ENCODE measurements at regions not wholly inside any gene's neighbourhood (a gene's known extent, or its start where the extent isn't known, plus 50 kb on each side); places are given as distances from the start of the nearest gene placed in this dataset.

- CTCF ChIA-PET = no interaction called here
- POLR2A ChIA-PET = no interaction called here
- no peaks in the 10 kb centered on the region for H3K36me3 ChIP-seq (ENCODE audit: control insufficient read depth in 2 of 2, insufficient read depth in 1 of 2, low read length in 2 of 2)
Observed at GRCh38 chr4:100891808-100892207, 374.0 kb upstream of the EMCN start.

GRCh38 chr4:100889898-100890297 is 372.1 kb upstream of the EMCN start:
- Histone ChIP-seq H3K4me1 (ENCODE audit: control insufficient read depth, insufficient read depth, low read length) (no peaks in the 10 kb centered on the region), H3K9me3 (ENCODE audit: control insufficient read depth, insufficient read depth, low read depth, low read length) (no peaks in the 10 kb centered on the region), H3K4me3 (ENCODE audit: low read depth, low read length) (no peak overlapping the region), H3K36me3 (ENCODE audit: control insufficient read depth in 2 of 2, insufficient read depth in 1 of 2, low read length in 2 of 2) (no peaks in the 10 kb centered on the region), H3K27ac (ENCODE audit: extremely low read depth, low read depth, low read length) (no peak overlapping the region)
- TF ChIP-seq ZNF121 (tag by site-specific recombination; IDR thresholded peaks at IDR 0.05) = no peak
- ChIA-PET CTCF (no interaction called here), POLR2A (no interaction called here)

More at GRCh38 chr4:100891808-100892207, 374.0 kb upstream of the EMCN start:
- no peaks in the 10 kb centered on the region for H3K9me3 ChIP-seq (ENCODE audit: control insufficient read depth, insufficient read depth, low read depth, low read length)
- no peaks in the 10 kb centered on the region for H3K4me1 ChIP-seq (ENCODE audit: control insufficient read depth, insufficient read depth, low read length)
- TF ChIP-seq ZNF792 (tag by site-specific recombination; IDR thresholded peaks at IDR 0.05) (no peak), ZNF248 (tag by site-specific recombination; IDR thresholded peaks at IDR 0.05) (no peak), ZNF76 (tag by site-specific recombination; IDR thresholded peaks at IDR 0.05; ENCODE audit: borderline replicate concordance, low read depth) (no peak), KLF7 (tag by site-specific recombination; IDR thresholded peaks at IDR 0.05; ENCODE audit: borderline replicate concordance) (no peak), GLIS2 (tag by site-specific recombination; IDR thresholded peaks at IDR 0.05) (no peak), ZBTB21 (tag by site-specific recombination; IDR thresholded peaks at IDR 0.05) (no peak), ZNF174 (tag by site-specific recombination; IDR thresholded peaks at IDR 0.05) (no peak), ZNF658 (tag by site-specific recombination; IDR thresholded peaks at IDR 0.05) (no peak), ZNF639 (tag by site-specific recombination; IDR thresholded peaks at IDR 0.05) (no peak), PRDM1 (tag by site-specific recombination; IDR thresholded peaks at IDR 0.05) (no peak), KLF16 (tag by site-specific recombination; IDR thresholded peaks at IDR 0.05) (no peak), ZFP41 (tag by site-specific recombination; IDR thresholded peaks at IDR 0.05; ENCODE audit: borderline replicate concordance) (no peak), ZBTB44 (tag by site-specific recombination; IDR thresholded peaks at IDR 0.05) (no peak), SP2 (tag by site-specific recombination; IDR thresholded peaks at IDR 0.05) (no peak), ZNF585B (tag by site-specific recombination; IDR thresholded peaks at IDR 0.05) (no peak)
- H3K27ac ChIP-seq (ENCODE audit: extremely low read depth, low read depth, low read length) = no peak overlapping the region
- H3K4me3 ChIP-seq (ENCODE audit: low read depth, low read length) = no peak overlapping the region

- ChIA-PET CTCF (no interaction called here), POLR2A (no interaction called here)
- Histone ChIP-seq H3K4me1 (ENCODE audit: control insufficient read depth, insufficient read depth, low read length) (no peaks in the 10 kb centered on the region), H3K27ac (ENCODE audit: extremely low read depth, low read depth, low read length) (no peak overlapping the region), H3K9me3 (ENCODE audit: control insufficient read depth, insufficient read depth, low read depth, low read length) (no peaks in the 10 kb centered on the region), H3K4me3 (ENCODE audit: low read depth, low read length) (no peak overlapping the region), H3K36me3 (ENCODE audit: control insufficient read depth in 2 of 2, insufficient read depth in 1 of 2, low read length in 2 of 2) (no peaks in the 10 kb centered on the region)
- no peak for TF ChIP-seq REPIN1 (tag by site-specific recombination; IDR thresholded peaks at IDR 0.05; ENCODE audit: low read depth)
- no peak for TF ChIP-seq ZNF768 (tag by site-specific recombination; IDR thresholded peaks at IDR 0.05)
- TF ChIP-seq ZNF292 (tag by site-specific recombination; IDR thresholded peaks at IDR 0.05; ENCODE audit: borderline replicate concordance, low read depth) = no peak
- TF ChIP-seq PBX3 (CRISPR knock-in tag; IDR thresholded peaks at IDR 0.05) = no peak
- no peak for TF ChIP-seq ZNF184 (tag by site-specific recombination; IDR thresholded peaks at IDR 0.05)
- no peak for TF ChIP-seq ZNF391 (tag by site-specific recombination; IDR thresholded peaks at IDR 0.05; ENCODE audit: borderline replicate concordance, low read depth)
- no peak for TF ChIP-seq KLF7 (tag by site-specific recombination; IDR thresholded peaks at IDR 0.05; ENCODE audit: borderline replicate concordance)
- no peak for TF ChIP-seq ZNF23 (tag by site-specific recombination; IDR thresholded peaks at IDR 0.05; ENCODE audit: borderline replicate concordance)
- no peak for TF ChIP-seq GLI2 (tag by site-specific recombination; IDR thresholded peaks at IDR 0.05; ENCODE audit: borderline replicate concordance, low read depth)
- TF ChIP-seq ZSCAN23 (tag by site-specific recombination; IDR thresholded peaks at IDR 0.05) = no peak
- no peak for TF ChIP-seq ZNF624 (tag by site-specific recombination; IDR thresholded peaks at IDR 0.05)
- TF ChIP-seq ZNF623 (tag by site-specific recombination; IDR thresholded peaks at IDR 0.05) = no peak
Observed at GRCh38 chr4:100889401-100889800, 371.6 kb upstream of the EMCN start.

Data from HEK293 (cell line).